ENCODE measurements at regions not wholly inside any gene's neighbourhood (a gene's known extent, or its start where the extent isn't known, plus 50 kb on each side); places are given as distances from the start of the nearest gene placed in this dataset.

DNA sequence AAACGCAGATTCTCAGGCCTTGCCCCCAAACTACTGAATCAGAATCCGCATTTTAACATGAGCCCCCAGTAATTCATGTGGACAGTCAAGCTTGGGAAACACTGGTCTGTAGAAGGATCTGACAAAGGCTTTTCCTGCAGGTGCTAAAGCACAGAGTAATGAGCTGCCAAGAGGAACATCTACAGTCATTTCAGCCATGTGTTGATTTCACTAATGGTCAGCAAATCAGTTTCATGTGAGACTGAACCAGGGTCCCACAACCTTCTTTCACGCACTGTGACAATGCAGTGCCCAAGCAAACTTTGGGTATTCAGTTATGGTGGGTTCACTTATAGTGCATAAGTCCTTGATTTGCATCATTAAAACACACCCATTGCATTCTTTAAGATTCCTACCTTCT lies 237.6 kb downstream of the TUSC7 start (continued):
- TF ChIP-seq BACH1 (IDR thresholded peaks at IDR 0.05; ENCODE audit: low read length) (no peak), RBBP5 (IDR thresholded peaks at IDR 0.05; ENCODE audit: borderline replicate concordance, low read depth, low read length) (no peak)
